Hepatocyte (in vitro differentiated cells): ENCODE measurements at regions not wholly inside any gene's neighbourhood (a gene's known extent, or its start where the extent isn't known, plus 50 kb on each side); places are given as distances from the start of the nearest gene placed in this dataset.

Source experiments
- DNase-seq: peaks from one replicate; pipeline ENCODE4 v3.0.0-alpha.2; 2016; ENCODE audit warnings: low spot score
- H2AFZ ChIP-seq: fragments of 200-600 bp; sonication (generic); 2 replicates; pipeline ENCODE4 v1.6.0; 2016; ENCODE audit warnings: antibody characterized with exemption, mild to moderate bottlenecking
- H3K27ac ChIP-seq: fragments of 200-600 bp; sonication (generic); 2 replicates; pipeline ENCODE4 v1.5.1; 2016; ENCODE audit warnings: mild to moderate bottlenecking
- H3K27me3 ChIP-seq: fragments of 200-600 bp; sonication (generic); 2 replicates; pipeline ENCODE4 v1.6.1; 2016
- H3K36me3 ChIP-seq: fragments of 200-600 bp; sonication (generic); replicated peaks from 2 replicates; pipeline ENCODE4 v1.5.1; 2016; ENCODE audit warnings: low read depth; ENCODE audit not compliant: insufficient read depth
- H3K4me1 ChIP-seq: fragments of 200-600 bp; sonication (generic); 2 replicates; pipeline ENCODE4 v1.5.1; 2016; ENCODE audit warnings: mild to moderate bottlenecking, moderate library complexity; ENCODE audit not compliant: insufficient read depth
- H3K4me2 ChIP-seq: fragments of 200-600 bp; sonication (generic); 2 replicates; pipeline ENCODE4 v1.6.0; 2016
- H3K4me3 ChIP-seq: fragments of 200-600 bp; sonication (generic); 2 replicates; pipeline ENCODE4 v1.5.1; 2016; ENCODE audit warnings: mild to moderate bottlenecking
- H3K79me2 ChIP-seq: fragments of 200-600 bp; sonication (generic); 2 replicates; pipeline ENCODE4 v1.6.0; 2017; ENCODE audit warnings: mild to moderate bottlenecking
- H3K9me2 ChIP-seq: fragments of 200-600 bp; sonication (generic); replicated peaks from 2 replicates; pipeline ENCODE4 v1.6.0; 2017; ENCODE audit warnings: mild to moderate bottlenecking; ENCODE audit not compliant: insufficient read depth
- H3K9me3 ChIP-seq: fragments of 200-600 bp; sonication (generic); 2 replicates; pipeline ENCODE4 v1.5.1; 2016; ENCODE audit warnings: low read depth, mild to moderate bottlenecking
- H4K20me1 ChIP-seq: fragments of 200-600 bp; sonication (generic); 2 replicates; pipeline ENCODE4 v1.6.0; 2016; ENCODE audit warnings: mild to moderate bottlenecking; ENCODE audit not compliant: insufficient read depth, poor library complexity, severe bottlenecking
- CTCF ChIP-seq: fragments of 200-600 bp; sonication (generic); IDR thresholded peaks from 2 replicates; pipeline ENCODE4 v1.5.1; 2016; ENCODE audit warnings: antibody characterized with exemption, mild to moderate bottlenecking; ENCODE audit not compliant: poor library complexity
- EZH2 ChIP-seq: fragments of 200-600 bp; sonication (generic); IDR thresholded peaks from 2 replicates; pipeline ENCODE4 v1.6.1; 2016; ENCODE audit warnings: antibody characterized with exemption, mild to moderate bottlenecking, borderline replicate concordance
- EZH2phosphoT487 ChIP-seq: fragments of 200-600 bp; sonication (generic); IDR thresholded peaks from one replicate; pipeline ENCODE4 v1.6.1; 2018; ENCODE audit warnings: antibody characterized with exemption, mild to moderate bottlenecking, low read depth, moderate library complexity; ENCODE audit not compliant: unreplicated experiment, severe bottlenecking
- WGBS: methylation state at CpG from one replicate; pipeline ENCODE4 v1.1.6; 2016; ENCODE audit warnings: low lambda C conversion rate; ENCODE audit errors: missing lambda C conversion rate; 5-methylcytosine and 5-hydroxymethylcytosine counted together

- Histone ChIP-seq H4K20me1 (no peaks in the 10 kb centered on the region), H3K79me2 (no peaks in the 10 kb centered on the region), H3K4me3 (no peak overlapping the region), H3K36me3 (no peaks in the 10 kb centered on the region), H3K4me2 (no peak overlapping the region), H3K9me2 (no peaks in the 10 kb centered on the region), H2AFZ (no peak overlapping the region), H3K27me3 (no peaks in the 10 kb centered on the region), H3K4me1 (no peaks in the 10 kb centered on the region), H3K9me3 (no peaks in the 10 kb centered on the region), H3K27ac (no peak overlapping the region)
- WGBS: 78% methylated on average over 2 of the region's 2 CpGs
- DNase-seq: no peak
- TF ChIP-seq CTCF (no peak), EZH2phosphoT487 (no peak), EZH2 (no peak)
Observed at GRCh38 chr18:60870261-60871153, 462.7 kb upstream of the CDH20 start.

GRCh38 chr18:60872434-60872833 lies 460.8 kb upstream of the CDH20 start:
- WGBS: 88% methylated on average over 3 of the region's 3 CpGs
- no peaks in the 10 kb centered on the region for H3K9me2 ChIP-seq
- TF ChIP-seq EZH2phosphoT487 (no peak), EZH2 (no peak), CTCF (no peak)
- H3K9me3 ChIP-seq: no peaks in the 10 kb centered on the region
- H3K4me3 ChIP-seq: no peak overlapping the region
- H2AFZ ChIP-seq: no peak overlapping the region
- H3K79me2 ChIP-seq: no peaks in the 10 kb centered on the region
- H4K20me1 ChIP-seq: no peaks in the 10 kb centered on the region
- no peak for DNase-seq
- H3K36me3 ChIP-seq: no peaks in the 10 kb centered on the region
- H3K27ac ChIP-seq: no peak overlapping the region
- no peaks in the 10 kb centered on the region for H3K4me1 ChIP-seq
- no peak overlapping the region for H3K4me2 ChIP-seq
- no peaks in the 10 kb centered on the region for H3K27me3 ChIP-seq

- DNase-seq: no peak
- no peaks in the 10 kb centered on the region for H3K79me2 ChIP-seq
- H3K4me2 ChIP-seq: no peak overlapping the region
- no peaks in the 10 kb centered on the region for H4K20me1 ChIP-seq
- no peak for TF ChIP-seq EZH2
- no peak for TF ChIP-seq CTCF
- TF ChIP-seq EZH2phosphoT487: no peak
- H3K9me3 ChIP-seq: no peaks in the 10 kb centered on the region
- H3K4me3 ChIP-seq: no peak overlapping the region
- no peaks in the 10 kb centered on the region for H3K36me3 ChIP-seq
- H3K27me3 ChIP-seq: no peaks in the 10 kb centered on the region
- H3K4me1 ChIP-seq: no peaks in the 10 kb centered on the region
- no peak overlapping the region for H2AFZ ChIP-seq
- H3K27ac ChIP-seq: no peak overlapping the region
- H3K9me2 ChIP-seq: no peaks in the 10 kb centered on the region
Observed at GRCh38 chr18:60873708-60874107, 459.5 kb upstream of the CDH20 start.
